Suppressor macrophage (primary cell): ENCODE measurements at regions not wholly inside any gene's neighbourhood (a gene's known extent, or its start where the extent isn't known, plus 50 kb on each side); places are given as distances from the start of the nearest gene placed in this dataset.
"Not testable (repeated sequence)": the region's sequence is repeated elsewhere in the genome, so short reads cannot be mapped to it uniquely, and the experiment has no call there.

Experiments
- DNase-seq, 4 experiments: peaks; one replicate each; pipeline ENCODE4 v3.0.0-alpha.2; 2020 to 2022

- no peak for DNase-seq
Observed at GRCh38 chr11:103808252-103808651, 228.2 kb upstream of the DDI1 start.

GRCh38 chr11:103811870-103812455 lies 224.5 kb upstream of the DDI1 start:
- DNase-seq, result no peak

GRCh38 chr11:103812680-103813079 lies 223.8 kb upstream of the DDI1 start:
- DNase-seq, result no peak

GRCh38 chr11:103820345-103820744 lies 216.1 kb upstream of the DDI1 start:
- DNase-seq, result not testable (repeated sequence)

GRCh38 chr11:103824116-103824515 lies 212.3 kb upstream of the DDI1 start:
- no peak for DNase-seq

- no peak for DNase-seq
Observed at GRCh38 chr11:103825469-103825868, 211.0 kb upstream of the DDI1 start.

GRCh38 chr11:103826856-103827255 lies 209.6 kb upstream of the DDI1 start:
- DNase-seq, result no peak

GRCh38 chr11:103829596-103829995 lies 206.8 kb upstream of the DDI1 start:
- DNase-seq, result no peak

GRCh38 chr11:103830205-103830604 lies 206.2 kb upstream of the DDI1 start:
- DNase-seq, result no peak

GRCh38 chr11:103832762-103833161 lies 203.7 kb upstream of the DDI1 start:
- no peak for DNase-seq

GRCh38 chr11:103842191-103842590 lies 194.2 kb upstream of the DDI1 start:
- DNase-seq, result no peak

GRCh38 chr11:103842795-103843194 lies 193.6 kb upstream of the DDI1 start:
- DNase-seq, result peak in 1 of 4 experiments; percentile 5

- DNase-seq, result no peak
Observed at GRCh38 chr11:103844327-103845215, 191.9 kb upstream of the DDI1 start.

- DNase-seq, result no peak
Observed at GRCh38 chr11:103845331-103845730, 191.1 kb upstream of the DDI1 start.

- no peak for DNase-seq
Observed at GRCh38 chr11:103848686-103849085, 187.8 kb upstream of the DDI1 start.

GRCh38 chr11:103849366-103849765 lies 187.1 kb upstream of the DDI1 start:
- DNase-seq, result no peak

GRCh38 chr11:103850419-103851165 lies 185.8 kb upstream of the DDI1 start:
- DNase-seq, result no peak

- no peak for DNase-seq
Observed at GRCh38 chr11:103851166-103851651, 185.2 kb upstream of the DDI1 start.
